ENCODE measurements at regions not wholly inside any gene's neighbourhood (a gene's known extent, or its start where the extent isn't known, plus 50 kb on each side); places are given as distances from the start of the nearest gene placed in this dataset.

GRCh38 chr1:13983393-13983792 lies 283.4 kb downstream of the PRDM2 start:
- no peak for DNase-seq (ENCODE audit: low read depth, low spot score)
- H3K4me3 ChIP-seq (ENCODE audit: low read depth, low read length), result no peak overlapping the region
- CTCF ChIA-PET, result no interaction called here
- POLR2A ChIA-PET, result no interaction called here
- TF ChIP-seq CTCF (IDR thresholded peaks at IDR 0.05; ENCODE audit: insufficient read depth, low read length, missing control alignments), result no peak

GRCh38 chr1:13990939-13991338 lies 291.0 kb downstream of the PRDM2 start:
- POLR2A ChIA-PET, result no interaction called here
- TF ChIP-seq CTCF (IDR thresholded peaks at IDR 0.05; ENCODE audit: insufficient read depth, low read length, missing control alignments), result no peak
- DNase-seq (ENCODE audit: low read depth, low spot score), result no peak
- CTCF ChIA-PET, result no interaction called here
- no peak overlapping the region for H3K4me3 ChIP-seq (ENCODE audit: low read depth, low read length)

- no peak overlapping the region for H3K4me3 ChIP-seq (ENCODE audit: low read depth, low read length)
- no peak for TF ChIP-seq CTCF (IDR thresholded peaks at IDR 0.05; ENCODE audit: insufficient read depth, low read length, missing control alignments)
- ChIA-PET POLR2A (no interaction called here), CTCF (no interaction called here)
- DNase-seq (ENCODE audit: low read depth, low spot score), result no peak
Observed at GRCh38 chr1:13992489-13993285, 292.7 kb downstream of the PRDM2 start.

DNA sequence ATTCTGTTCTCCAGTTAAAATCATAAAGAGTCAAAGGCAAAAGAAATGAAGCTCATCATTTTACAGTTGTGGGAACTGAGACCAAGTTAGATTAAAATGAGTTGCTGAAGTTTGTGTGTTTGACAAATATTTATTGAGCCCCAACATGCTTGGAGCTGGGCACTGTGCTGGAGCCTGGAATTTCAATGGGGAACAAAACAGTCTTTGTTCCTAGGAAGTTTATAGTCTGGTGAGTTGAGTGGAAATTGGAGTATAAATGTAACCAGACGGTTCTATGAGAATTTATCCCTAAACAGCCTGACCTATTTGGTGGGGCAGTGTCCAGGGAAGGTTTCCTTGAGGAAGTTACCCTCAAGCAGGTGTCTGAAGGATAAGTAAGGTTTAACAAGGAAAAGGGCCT lies 294.4 kb downstream of the PRDM2 start:
- no peak for DNase-seq (ENCODE audit: low read depth, low spot score)
- POLR2A ChIA-PET, result no interaction called here
- CTCF ChIA-PET, result no interaction called here
- TF ChIP-seq CTCF (IDR thresholded peaks at IDR 0.05; ENCODE audit: insufficient read depth, low read length, missing control alignments), result no peak
- no peak overlapping the region for H3K4me3 ChIP-seq (ENCODE audit: low read depth, low read length)

- no peak for DNase-seq (ENCODE audit: low read depth, low spot score)
- H3K4me3 ChIP-seq (ENCODE audit: low read depth, low read length), result no peak overlapping the region
- CTCF ChIA-PET, result no interaction called here
- POLR2A ChIA-PET, result no interaction called here
- TF ChIP-seq CTCF (IDR thresholded peaks at IDR 0.05; ENCODE audit: insufficient read depth, low read length, missing control alignments), result no peak
Observed at GRCh38 chr1:13996334-13996733, 296.3 kb downstream of the PRDM2 start.

DNA sequence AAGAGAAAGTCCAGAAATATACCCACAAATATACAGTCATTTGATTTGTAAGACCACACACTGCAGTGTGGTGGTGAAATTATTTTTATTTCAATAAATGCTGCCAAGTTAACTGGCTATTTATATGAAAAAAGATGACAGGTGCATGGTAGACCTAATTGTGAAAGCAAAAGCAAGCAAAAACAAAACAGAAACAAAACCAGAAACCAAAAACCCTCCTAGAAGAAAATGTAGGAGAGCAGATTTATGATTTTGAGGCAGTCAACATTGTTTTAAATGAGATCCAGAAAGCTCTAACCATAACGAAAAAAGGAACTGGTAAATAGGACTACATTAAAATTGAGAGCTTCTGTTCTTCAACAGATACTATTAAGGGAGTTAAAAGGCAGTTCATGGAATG lies 303.6 kb downstream of the PRDM2 start:
- CTCF ChIA-PET, result no interaction called here
- TF ChIP-seq CTCF (IDR thresholded peaks at IDR 0.05; ENCODE audit: insufficient read depth, low read length, missing control alignments), result no peak
- no peak for DNase-seq (ENCODE audit: low read depth, low spot score)
- no peak overlapping the region for H3K4me3 ChIP-seq (ENCODE audit: low read depth, low read length)
- POLR2A ChIA-PET, result no interaction called here
